SK-N-SH (cell line): ENCODE measurements at regions not wholly inside any gene's neighbourhood (a gene's known extent, or its start where the extent isn't known, plus 50 kb on each side); places are given as distances from the start of the nearest gene placed in this dataset.

Experiments used
- CTCF ChIA-PET: fragments of 300-600, 350-600 bp; formaldehyde crosslinking; extraction: SDS; loops from one replicate; lab custom pipeline; 2021; lab: Yijun Ruan, JAX
- POLR2A ChIA-PET: fragments of 350-600 bp; sonication (Branson Sonifier 250); formaldehyde crosslinking; extraction: SDS; loops from one replicate; lab custom pipeline; 2020; ENCODE audit warnings: antibody characterized with exemption, inconsistent platforms; lab: Yijun Ruan, JAX
- DNase-seq: peaks from one replicate; pipeline ENCODE4 v3.0.0; 2012
- H2AFZ ChIP-seq: fragments of 200-600 bp; sonication (generic); 2 replicates; pipeline ENCODE4 v1.8.1; 2016; ENCODE audit warnings: antibody characterized with exemption, mild to moderate bottlenecking, low read depth
- H3F3A ChIP-seq: fragments of 200-600 bp; sonication (generic); replicated peaks from 2 replicates; pipeline ENCODE3; 2016; ENCODE audit warnings: antibody characterized with exemption, mild to moderate bottlenecking; ENCODE audit not compliant: insufficient read depth
- H3K27ac ChIP-seq, 2 experiments: fragments of 200-500 bp in 1 of 2; fragments of 200-600 bp in 1 of 2; sonication (Bioruptor generic) in 1 of 2; sonication (generic), shearing (Covaris generic) in 1 of 2; 2 replicates each; pipeline versions ENCODE4 v1.5.1 to v1.6.1; 2014 to 2016; ENCODE audit warnings: low read depth in 2 of 2, inconsistent platforms in 1 of 2, low read length in 1 of 2, mild to moderate bottlenecking in 1 of 2, mixed read lengths in 1 of 2
- H3K27me3 ChIP-seq: fragments of 200-600 bp; sonication (generic), shearing (Covaris generic); 2 replicates; pipeline ENCODE4 v1.6.1; 2016; ENCODE audit warnings: mixed run types; ENCODE audit not compliant: insufficient read depth
- H3K36me3 ChIP-seq, 2 experiments: fragments of 200-500 bp in 1 of 2; fragments of 200-600 bp in 1 of 2; sonication (Bioruptor generic) in 1 of 2; sonication (generic) in 1 of 2; replicated peaks in 1 of 2; 2 replicates each; pipeline versions ENCODE3 to v1.5.1; 2014 to 2016; ENCODE audit warnings: low read length in 1 of 2, mild to moderate bottlenecking in 1 of 2; ENCODE audit not compliant: insufficient read depth in 2 of 2, control insufficient read depth in 1 of 2
- H3K4me1 ChIP-seq, 2 experiments: fragments of 200-500 bp in 1 of 2; fragments of 200-600 bp in 1 of 2; sonication (Bioruptor generic) in 1 of 2; sonication (generic), shearing (Covaris generic) in 1 of 2; 2 replicates each; pipeline versions ENCODE4 v1.5.1 to v1.6.1; 2014 to 2016; ENCODE audit warnings: low read depth in 1 of 2, low read length in 1 of 2, mixed run types in 1 of 2; ENCODE audit not compliant: insufficient read depth in 2 of 2, control insufficient read depth in 1 of 2
- H3K4me2 ChIP-seq: fragments of 200-600 bp; sonication (generic), shearing (Covaris generic); 2 replicates; pipeline ENCODE4 v1.6.1; 2017; ENCODE audit warnings: mixed run types
- H3K4me3 ChIP-seq, 2 experiments: fragments of 200-500 bp in 1 of 2; fragments of 200-600 bp in 1 of 2; sonication (Bioruptor generic) in 1 of 2; sonication (generic), shearing (Covaris generic) in 1 of 2; 2 replicates each; pipeline versions ENCODE4 v1.5.1 to v1.8.1; 2014 to 2016; ENCODE audit warnings: low read depth in 2 of 2, inconsistent platforms in 1 of 2, low read length in 1 of 2, mild to moderate bottlenecking in 1 of 2, mixed read lengths in 1 of 2, moderate library complexity in 1 of 2
- H3K79me2 ChIP-seq: fragments of 200-600 bp; sonication (generic); 2 replicates; pipeline ENCODE4 v1.8.1; 2017; ENCODE audit warnings: mild to moderate bottlenecking; ENCODE audit not compliant: insufficient read depth
- H3K9ac ChIP-seq: fragments of 200-600 bp; sonication (generic); 2 replicates; pipeline ENCODE4 v1.6.1; 2017; ENCODE audit warnings: mixed run types
- H3K9me2 ChIP-seq: fragments of 200-600 bp; sonication (generic); 2 replicates; pipeline ENCODE4 v1.6.1; 2017; ENCODE audit warnings: mixed run types
- H3K9me3 ChIP-seq: fragments of 200-600 bp; sonication (generic); 2 replicates; pipeline ENCODE4 v1.6.1; 2017; ENCODE audit warnings: mixed run types, mild to moderate bottlenecking, moderate library complexity
- H4K20me1 ChIP-seq: fragments of 200-600 bp; sonication (generic); 2 replicates; pipeline ENCODE4 v1.6.1; 2017; ENCODE audit warnings: mild to moderate bottlenecking, mixed run types; ENCODE audit not compliant: insufficient read depth
- EP300 ChIP-seq, 2 experiments: IDR thresholded peaks; 2 replicates each; pipeline versions ENCODE4 v1.4.0 to v1.6.1; 2012; ENCODE audit warnings: borderline replicate concordance in 1 of 2, low read depth in 1 of 2, low read length in 1 of 2
- EZH2phosphoT487 ChIP-seq: fragments of 200-600 bp; sonication (generic); IDR thresholded peaks from 2 replicates; pipeline ENCODE4 v1.6.1; 2017; ENCODE audit warnings: low read depth, mixed run types, mild to moderate bottlenecking, antibody characterized with exemption, moderate library complexity, borderline replicate concordance
- FOSL2 ChIP-seq: IDR thresholded peaks from 2 replicates; pipeline ENCODE4 v1.4.0; 2012; ENCODE audit warnings: low read depth, mild to moderate bottlenecking, moderate library complexity, borderline replicate concordance
- FOXJ3 ChIP-seq: sonication (generic); formaldehyde crosslinking; IDR thresholded peaks from 2 replicates; pipeline ENCODE4 v1.5.1; 2020; ENCODE audit warnings: mild to moderate bottlenecking, missing genetic modification reagents
- JUND ChIP-seq: IDR thresholded peaks from 2 replicates; pipeline ENCODE4 v1.4.0; 2012
- MXI1 ChIP-seq: IDR thresholded peaks from 2 replicates; pipeline ENCODE4 v1.6.1; 2012; ENCODE audit warnings: mild to moderate bottlenecking, low read depth, low read length, improper control_type of control experiment
- NFIC ChIP-seq: IDR thresholded peaks from 2 replicates; pipeline ENCODE4 v1.4.0; 2012; ENCODE audit warnings: borderline replicate concordance
- POLR2AphosphoS5 ChIP-seq: IDR thresholded peaks from 2 replicates; pipeline ENCODE4 v1.6.1; 2012; ENCODE audit warnings: low read depth, low read length
- RAD21 ChIP-seq: IDR thresholded peaks from 2 replicates; pipeline ENCODE4 v1.6.1; 2012; ENCODE audit warnings: mild to moderate bottlenecking, low read length
- RCOR1 ChIP-seq: fragments of 150-350 bp; IDR thresholded peaks from 2 replicates; pipeline ENCODE4 v1.6.1; 2017; ENCODE audit warnings: antibody characterized with exemption, low read length
- SIN3A ChIP-seq: IDR thresholded peaks from 2 replicates; pipeline ENCODE4 v1.6.1; 2012; ENCODE audit warnings: low read depth, mild to moderate bottlenecking, low read length, moderate library complexity, borderline replicate concordance
- SMC3 ChIP-seq: IDR thresholded peaks from 2 replicates; pipeline ENCODE4 v1.6.1; 2012; ENCODE audit warnings: low read depth, low read length, improper control_type of control experiment
- TCF12 ChIP-seq: IDR thresholded peaks from 2 replicates; pipeline ENCODE4 v1.4.0; 2012
- WGBS: methylation state at CpG from one replicate; pipeline ENCODE4 v1.1.6; 2017; ENCODE audit warnings: low lambda C conversion rate; 5-methylcytosine and 5-hydroxymethylcytosine counted together
- TF ChIP-seq, protein P1 (sequence below): fragments of 150-350 bp; IDR thresholded peaks from 2 replicates; pipeline ENCODE4 v1.6.1; 2016; ENCODE audit warnings: mild to moderate bottlenecking, low read depth, low read length
- TF ChIP-seq, protein P2 (sequence below): IDR thresholded peaks from 2 replicates; pipeline ENCODE4 v1.4.0; 2012; ENCODE audit warnings: low read depth, borderline replicate concordance
- TF ChIP-seq, protein P3 (sequence below): fragments of 200-600 bp; sonication (generic); IDR thresholded peaks from 2 replicates; pipeline ENCODE4 v1.6.1; 2017; ENCODE audit warnings: antibody characterized with exemption, mild to moderate bottlenecking, moderate library complexity
- TF ChIP-seq, protein P4 (sequence below): fragments of 150-350 bp; IDR thresholded peaks from 2 replicates; pipeline ENCODE4 v1.6.1; 2017; ENCODE audit warnings: antibody characterized with exemption, low read length, low read depth, borderline replicate concordance
- TF ChIP-seq, protein P5 (sequence below): IDR thresholded peaks from 2 replicates; pipeline ENCODE4 v1.4.0; 2012; ENCODE audit warnings: low read depth, borderline replicate concordance
- TF ChIP-seq, protein P6 (sequence below): IDR thresholded peaks from 2 replicates; pipeline ENCODE4 v1.4.0; 2012; ENCODE audit warnings: low read depth

DNA sequence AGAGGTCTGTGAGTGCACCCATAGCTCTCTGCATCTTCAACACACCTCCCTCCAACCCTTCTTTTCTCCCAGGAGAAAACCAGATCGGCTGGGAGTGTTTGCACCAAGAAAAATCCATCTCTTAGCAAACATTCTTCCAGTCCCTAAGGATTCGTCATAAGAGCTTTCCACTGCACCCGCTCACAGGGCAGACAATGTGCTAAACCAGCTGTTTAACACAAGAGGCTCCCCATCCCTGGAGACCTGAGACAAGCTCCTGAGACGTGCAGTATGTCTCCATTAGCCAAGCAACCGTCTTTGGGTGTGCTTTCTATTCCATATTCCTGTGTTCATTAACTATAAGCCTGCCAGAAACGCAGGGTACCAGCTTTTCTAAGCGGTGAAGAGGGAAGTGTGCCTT, 93.6 kb upstream of the ZNF462 start:
- CTCF ChIA-PET: no interaction called here

More for the DNA sequence above, 93.6 kb upstream of the ZNF462 start:
- 57% methylated on average over 7 of the region's 7 CpGs for WGBS
- no peak overlapping the region for H3K4me3 ChIP-seq
- H3K4me2 ChIP-seq: no peak overlapping the region
- H3K27me3 ChIP-seq: no peaks in the 10 kb centered on the region
- H3K27ac ChIP-seq: no peak overlapping the region
- no peaks in the 10 kb centered on the region for H3K79me2 ChIP-seq
- H3K9me2 ChIP-seq: no peaks in the 10 kb centered on the region
- H4K20me1 ChIP-seq: no peaks in the 10 kb centered on the region
- DNase-seq: no peak
- TF ChIP-seq EP300 (IDR thresholded peaks at IDR 0.05; ENCODE audit: borderline replicate concordance in 1 of 2, low read depth in 1 of 2, low read length in 1 of 2) (no peak), POLR2AphosphoS5 (no peak), JUND (no peak), FOXJ3 (CRISPR knock-in tag) (no peak), EZH2phosphoT487 (no peak), RCOR1 (no peak), SIN3A (no peak), NFIC (no peak), MXI1 (no peak), SMC3 (no peak), RAD21 (no peak), TCF12 (no peak), FOSL2 (no peak)
- TF ChIP-seq, protein P1, sequence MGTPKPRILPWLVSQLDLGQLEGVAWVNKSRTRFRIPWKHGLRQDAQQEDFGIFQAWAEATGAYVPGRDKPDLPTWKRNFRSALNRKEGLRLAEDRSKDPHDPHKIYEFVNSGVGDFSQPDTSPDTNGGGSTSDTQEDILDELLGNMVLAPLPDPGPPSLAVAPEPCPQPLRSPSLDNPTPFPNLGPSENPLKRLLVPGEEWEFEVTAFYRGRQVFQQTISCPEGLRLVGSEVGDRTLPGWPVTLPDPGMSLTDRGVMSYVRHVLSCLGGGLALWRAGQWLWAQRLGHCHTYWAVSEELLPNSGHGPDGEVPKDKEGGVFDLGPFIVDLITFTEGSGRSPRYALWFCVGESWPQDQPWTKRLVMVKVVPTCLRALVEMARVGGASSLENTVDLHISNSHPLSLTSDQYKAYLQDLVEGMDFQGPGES: no peak
- TF ChIP-seq, protein P2, sequence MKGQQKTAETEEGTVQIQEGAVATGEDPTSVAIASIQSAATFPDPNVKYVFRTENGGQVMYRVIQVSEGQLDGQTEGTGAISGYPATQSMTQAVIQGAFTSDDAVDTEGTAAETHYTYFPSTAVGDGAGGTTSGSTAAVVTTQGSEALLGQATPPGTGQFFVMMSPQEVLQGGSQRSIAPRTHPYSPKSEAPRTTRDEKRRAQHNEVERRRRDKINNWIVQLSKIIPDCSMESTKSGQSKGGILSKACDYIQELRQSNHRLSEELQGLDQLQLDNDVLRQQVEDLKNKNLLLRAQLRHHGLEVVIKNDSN: no peak
- TF ChIP-seq, protein P3, sequence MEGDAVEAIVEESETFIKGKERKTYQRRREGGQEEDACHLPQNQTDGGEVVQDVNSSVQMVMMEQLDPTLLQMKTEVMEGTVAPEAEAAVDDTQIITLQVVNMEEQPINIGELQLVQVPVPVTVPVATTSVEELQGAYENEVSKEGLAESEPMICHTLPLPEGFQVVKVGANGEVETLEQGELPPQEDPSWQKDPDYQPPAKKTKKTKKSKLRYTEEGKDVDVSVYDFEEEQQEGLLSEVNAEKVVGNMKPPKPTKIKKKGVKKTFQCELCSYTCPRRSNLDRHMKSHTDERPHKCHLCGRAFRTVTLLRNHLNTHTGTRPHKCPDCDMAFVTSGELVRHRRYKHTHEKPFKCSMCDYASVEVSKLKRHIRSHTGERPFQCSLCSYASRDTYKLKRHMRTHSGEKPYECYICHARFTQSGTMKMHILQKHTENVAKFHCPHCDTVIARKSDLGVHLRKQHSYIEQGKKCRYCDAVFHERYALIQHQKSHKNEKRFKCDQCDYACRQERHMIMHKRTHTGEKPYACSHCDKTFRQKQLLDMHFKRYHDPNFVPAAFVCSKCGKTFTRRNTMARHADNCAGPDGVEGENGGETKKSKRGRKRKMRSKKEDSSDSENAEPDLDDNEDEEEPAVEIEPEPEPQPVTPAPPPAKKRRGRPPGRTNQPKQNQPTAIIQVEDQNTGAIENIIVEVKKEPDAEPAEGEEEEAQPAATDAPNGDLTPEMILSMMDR: no peak
- TF ChIP-seq, protein P4, sequence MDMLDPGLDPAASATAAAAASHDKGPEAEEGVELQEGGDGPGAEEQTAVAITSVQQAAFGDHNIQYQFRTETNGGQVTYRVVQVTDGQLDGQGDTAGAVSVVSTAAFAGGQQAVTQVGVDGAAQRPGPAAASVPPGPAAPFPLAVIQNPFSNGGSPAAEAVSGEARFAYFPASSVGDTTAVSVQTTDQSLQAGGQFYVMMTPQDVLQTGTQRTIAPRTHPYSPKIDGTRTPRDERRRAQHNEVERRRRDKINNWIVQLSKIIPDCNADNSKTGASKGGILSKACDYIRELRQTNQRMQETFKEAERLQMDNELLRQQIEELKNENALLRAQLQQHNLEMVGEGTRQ: no peak
- TF ChIP-seq, protein P5, sequence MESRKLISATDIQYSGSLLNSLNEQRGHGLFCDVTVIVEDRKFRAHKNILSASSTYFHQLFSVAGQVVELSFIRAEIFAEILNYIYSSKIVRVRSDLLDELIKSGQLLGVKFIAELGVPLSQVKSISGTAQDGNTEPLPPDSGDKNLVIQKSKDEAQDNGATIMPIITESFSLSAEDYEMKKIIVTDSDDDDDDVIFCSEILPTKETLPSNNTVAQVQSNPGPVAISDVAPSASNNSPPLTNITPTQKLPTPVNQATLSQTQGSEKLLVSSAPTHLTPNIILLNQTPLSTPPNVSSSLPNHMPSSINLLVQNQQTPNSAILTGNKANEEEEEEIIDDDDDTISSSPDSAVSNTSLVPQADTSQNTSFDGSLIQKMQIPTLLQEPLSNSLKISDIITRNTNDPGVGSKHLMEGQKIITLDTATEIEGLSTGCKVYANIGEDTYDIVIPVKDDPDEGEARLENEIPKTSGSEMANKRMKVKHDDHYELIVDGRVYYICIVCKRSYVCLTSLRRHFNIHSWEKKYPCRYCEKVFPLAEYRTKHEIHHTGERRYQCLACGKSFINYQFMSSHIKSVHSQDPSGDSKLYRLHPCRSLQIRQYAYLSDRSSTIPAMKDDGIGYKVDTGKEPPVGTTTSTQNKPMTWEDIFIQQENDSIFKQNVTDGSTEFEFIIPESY: no peak
- TF ChIP-seq, protein P6, sequence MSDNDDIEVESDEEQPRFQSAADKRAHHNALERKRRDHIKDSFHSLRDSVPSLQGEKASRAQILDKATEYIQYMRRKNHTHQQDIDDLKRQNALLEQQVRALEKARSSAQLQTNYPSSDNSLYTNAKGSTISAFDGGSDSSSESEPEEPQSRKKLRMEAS: no peak
- H3K36me3 ChIP-seq: no peaks in the 10 kb centered on the region
- POLR2A ChIA-PET: no interaction called here
- no peaks in the 10 kb centered on the region for H3K4me1 ChIP-seq
- no peak overlapping the region for H3K9ac ChIP-seq
- no peaks in the 10 kb centered on the region for H3F3A ChIP-seq
- no peak overlapping the region for H2AFZ ChIP-seq
- no peaks in the 10 kb centered on the region for H3K9me3 ChIP-seq
